ENCODE measurements at regions not wholly inside any gene's neighbourhood (a gene's known extent, or its start where the extent isn't known, plus 50 kb on each side); places are given as distances from the start of the nearest gene placed in this dataset.
A peak's percentile ranks its signal among the peaks of the same experiment; 100 is the strongest.

- TF ChIP-seq TAF1 (IDR thresholded peaks at IDR 0.05; ENCODE audit: low read depth, low read length), result no peak
- no peak for TF ChIP-seq POLR2AphosphoS5 (IDR thresholded peaks at IDR 0.05; ENCODE audit: low read depth, low read length)
- no peak for TF ChIP-seq SPI1 (IDR thresholded peaks at IDR 0.05; ENCODE audit: low read depth, low read length)
- no peak for TF ChIP-seq PAX5 (IDR thresholded peaks at IDR 0.05; ENCODE audit: insufficient read depth, low read length, severe bottlenecking)
- no peak for TF ChIP-seq POLR2A (IDR thresholded peaks at IDR 0.05; ENCODE audit: low read depth, low read length)
- no peak for TF ChIP-seq POU2F2 (IDR thresholded peaks at IDR 0.05; ENCODE audit: low read depth, low read length)
- DNase-seq (ENCODE audit: insufficient read length, low spot score), result no peak
Observed at GRCh38 chr3:194738254-194739093, 52.8 kb downstream of the FAM43A start.

GRCh38 chr3:194739498-194740284 is 54.0 kb downstream of the FAM43A start:
- DNase-seq (ENCODE audit: insufficient read length, low spot score) (no peak), FAIRE-seq (no peak)
- TF ChIP-seq SPI1 (IDR thresholded peaks at IDR 0.05; ENCODE audit: low read depth, low read length) (no peak), POLR2AphosphoS5 (IDR thresholded peaks at IDR 0.05; ENCODE audit: low read depth, low read length) (no peak), PAX5 (IDR thresholded peaks at IDR 0.05; ENCODE audit: insufficient read depth, low read length, severe bottlenecking) (no peak), POLR2A (IDR thresholded peaks at IDR 0.05; ENCODE audit: low read depth, low read length) (no peak), POU2F2 (IDR thresholded peaks at IDR 0.05; ENCODE audit: low read depth, low read length) (no peak), TAF1 (IDR thresholded peaks at IDR 0.05; ENCODE audit: low read depth, low read length) (no peak)

More at GRCh38 chr3:194738254-194739093, 52.8 kb downstream of the FAM43A start:
- FAIRE-seq, result no peak

- no peak for TF ChIP-seq POLR2A (IDR thresholded peaks at IDR 0.05; ENCODE audit: low read depth, low read length)
- no peak for TF ChIP-seq PAX5 (IDR thresholded peaks at IDR 0.05; ENCODE audit: insufficient read depth, low read length, severe bottlenecking)
- no peak for TF ChIP-seq TAF1 (IDR thresholded peaks at IDR 0.05; ENCODE audit: low read depth, low read length)
- TF ChIP-seq SPI1 (IDR thresholded peaks at IDR 0.05; ENCODE audit: low read depth, low read length), result no peak
- no peak for TF ChIP-seq POLR2AphosphoS5 (IDR thresholded peaks at IDR 0.05; ENCODE audit: low read depth, low read length)
- no peak for TF ChIP-seq POU2F2 (IDR thresholded peaks at IDR 0.05; ENCODE audit: low read depth, low read length)
- FAIRE-seq (no peak), DNase-seq (ENCODE audit: insufficient read length, low spot score) (no peak)
Observed at GRCh38 chr3:194740859-194741491, 55.3 kb downstream of the FAM43A start.

GRCh38 chr3:194741916-194742315 is 56.2 kb downstream of the FAM43A start:
- TF ChIP-seq POLR2AphosphoS5 (IDR thresholded peaks at IDR 0.05; ENCODE audit: low read depth, low read length) (no peak), POLR2A (IDR thresholded peaks at IDR 0.05; ENCODE audit: low read depth, low read length) (no peak), SPI1 (IDR thresholded peaks at IDR 0.05; ENCODE audit: low read depth, low read length) (no peak), POU2F2 (IDR thresholded peaks at IDR 0.05; ENCODE audit: low read depth, low read length) (no peak), TAF1 (IDR thresholded peaks at IDR 0.05; ENCODE audit: low read depth, low read length) (no peak), PAX5 (IDR thresholded peaks at IDR 0.05; ENCODE audit: insufficient read depth, low read length, severe bottlenecking) (no peak)
- DNase-seq (ENCODE audit: insufficient read length, low spot score) (no peak), FAIRE-seq (no peak)

GRCh38 chr3:194744826-194745225 is 59.1 kb downstream of the FAM43A start:
- TF ChIP-seq TAF1 (IDR thresholded peaks at IDR 0.05; ENCODE audit: low read depth, low read length), result no peak
- TF ChIP-seq PAX5 (IDR thresholded peaks at IDR 0.05; ENCODE audit: insufficient read depth, low read length, severe bottlenecking), result no peak
- TF ChIP-seq POLR2AphosphoS5 (IDR thresholded peaks at IDR 0.05; ENCODE audit: low read depth, low read length), result no peak
- no peak for TF ChIP-seq POU2F2 (IDR thresholded peaks at IDR 0.05; ENCODE audit: low read depth, low read length)
- TF ChIP-seq POLR2A (IDR thresholded peaks at IDR 0.05; ENCODE audit: low read depth, low read length), result no peak
- no peak for TF ChIP-seq SPI1 (IDR thresholded peaks at IDR 0.05; ENCODE audit: low read depth, low read length)
- FAIRE-seq (no peak), DNase-seq (ENCODE audit: insufficient read length, low spot score) (no peak)

- FAIRE-seq (no peak), DNase-seq (ENCODE audit: insufficient read length, low spot score) (no peak)
- TF ChIP-seq POLR2AphosphoS5 (IDR thresholded peaks at IDR 0.05; ENCODE audit: low read depth, low read length), result no peak
- peak; percentile 50 for TF ChIP-seq SPI1 (IDR thresholded peaks at IDR 0.05; ENCODE audit: low read depth, low read length)
Observed at GRCh38 chr3:194745422-194746184, 59.9 kb downstream of the FAM43A start.

GRCh38 chr3:194748225-194748624 is 62.5 kb downstream of the FAM43A start:
- no peak for DNase-seq (ENCODE audit: insufficient read length, low spot score)
- FAIRE-seq, result no peak
- TF ChIP-seq PAX5 (IDR thresholded peaks at IDR 0.05; ENCODE audit: insufficient read depth, low read length, severe bottlenecking) (no peak), POU2F2 (IDR thresholded peaks at IDR 0.05; ENCODE audit: low read depth, low read length) (no peak), POLR2AphosphoS5 (IDR thresholded peaks at IDR 0.05; ENCODE audit: low read depth, low read length) (no peak), SPI1 (IDR thresholded peaks at IDR 0.05; ENCODE audit: low read depth, low read length) (no peak), POLR2A (IDR thresholded peaks at IDR 0.05; ENCODE audit: low read depth, low read length) (no peak), TAF1 (IDR thresholded peaks at IDR 0.05; ENCODE audit: low read depth, low read length) (no peak)

GRCh38 chr3:194749631-194750490 is 64.2 kb downstream of the FAM43A start:
- no peak for TF ChIP-seq PAX5 (IDR thresholded peaks at IDR 0.05; ENCODE audit: insufficient read depth, low read length, severe bottlenecking)
- no peak for TF ChIP-seq POU2F2 (IDR thresholded peaks at IDR 0.05; ENCODE audit: low read depth, low read length)
- TF ChIP-seq POLR2A (IDR thresholded peaks at IDR 0.05; ENCODE audit: low read depth, low read length), result no peak
- no peak for TF ChIP-seq TAF1 (IDR thresholded peaks at IDR 0.05; ENCODE audit: low read depth, low read length)
- FAIRE-seq (no peak), DNase-seq (ENCODE audit: insufficient read length, low spot score) (no peak)

Data from GM12891 (cell line).